ENCODE measurements at regions not wholly inside any gene's neighbourhood (a gene's known extent, or its start where the extent isn't known, plus 50 kb on each side); places are given as distances from the start of the nearest gene placed in this dataset.

GRCh38 chr15:96600350-96600749 is 269.9 kb downstream of the NR2F2 start:
- Histone ChIP-seq H3K9ac (no peak overlapping the region), H3K4me2 (ENCODE audit: unreplicated experiment) (no peak overlapping the region), H3K4me1 (ENCODE audit: insufficient read depth) (no peaks in the 10 kb centered on the region), H3K4me3 (no peak overlapping the region), H3K36me3 (ENCODE audit: low read depth) (no peaks in the 10 kb centered on the region), H3K79me2 (ENCODE audit: insufficient read depth) (no peaks in the 10 kb centered on the region), H3K27me3 (replicated peaks; ENCODE audit: insufficient read depth) (0 out of 2 replicates have a peak, but pooled peaks cover 12% of the 10 kb centered on the region), H3K9me2 (ENCODE audit: insufficient read depth) (no peaks in the 10 kb centered on the region), H4K20me1 (ENCODE audit: insufficient read depth) (no peaks in the 10 kb centered on the region), H3K27ac (no peak overlapping the region), H3F3A (ENCODE audit: insufficient read depth) (no peaks in the 10 kb centered on the region), H3K9me3 (ENCODE audit: low read depth) (no peaks in the 10 kb centered on the region), H2AFZ (no peak overlapping the region)
- no peak for DNase-seq
- in situ Hi-C loops (cut with MboI) = no loop called here
- TF ChIP-seq EZH2 (IDR thresholded peaks at IDR 0.05; ENCODE audit: insufficient read depth, poor library complexity, severe bottlenecking) = no peak
- TF ChIP-seq EZH2phosphoT487 (IDR thresholded peaks at IDR 0.05; ENCODE audit: insufficient read depth, low read depth) = no peak
- WGBS, 2 experiments (ENCODE audit: low coverage in 1 of 2, low lambda C conversion rate in 2 of 2, missing lambda C conversion rate in 2 of 2) = 30 to 33% methylated on average over 4 of the region's 4 CpGs

GRCh38 chr15:96606617-96607016 is 276.1 kb downstream of the NR2F2 start:
- 49 to 50% methylated on average over 6 of the region's 6 CpGs for WGBS, 2 experiments (ENCODE audit: low coverage in 1 of 2, low lambda C conversion rate in 2 of 2, missing lambda C conversion rate in 2 of 2)
- H3K79me2 ChIP-seq (ENCODE audit: insufficient read depth) = no peaks in the 10 kb centered on the region

GRCh38 chr15:96610757-96611156 is 280.3 kb downstream of the NR2F2 start:
- Histone ChIP-seq H3K36me3 (ENCODE audit: low read depth) (no peaks in the 10 kb centered on the region), H3K9me2 (ENCODE audit: insufficient read depth) (no peaks in the 10 kb centered on the region), H3K9ac (no peak overlapping the region), H4K20me1 (ENCODE audit: insufficient read depth) (no peaks in the 10 kb centered on the region), H3K4me3 (no peak overlapping the region), H3K9me3 (ENCODE audit: low read depth) (no peaks in the 10 kb centered on the region), H3K27me3 (replicated peaks; ENCODE audit: insufficient read depth) (peaks cover 3% of the 10 kb centered on the region; the same call in 1 of the 2 replicates), H3F3A (ENCODE audit: insufficient read depth) (no peaks in the 10 kb centered on the region), H3K4me1 (ENCODE audit: insufficient read depth) (no peaks in the 10 kb centered on the region), H3K79me2 (ENCODE audit: insufficient read depth) (no peaks in the 10 kb centered on the region), H3K27ac (no peak overlapping the region), H3K4me2 (ENCODE audit: unreplicated experiment) (no peak overlapping the region), H2AFZ (no peak overlapping the region)
- TF ChIP-seq EZH2 (IDR thresholded peaks at IDR 0.05; ENCODE audit: insufficient read depth, poor library complexity, severe bottlenecking) (no peak), EZH2phosphoT487 (IDR thresholded peaks at IDR 0.05; ENCODE audit: insufficient read depth, low read depth) (no peak)
- DNase-seq = no peak
- in situ Hi-C loops (cut with MboI) = no loop called here
- 18 to 25% methylated on average over 3 of the region's 3 CpGs for WGBS, 2 experiments (ENCODE audit: low coverage in 1 of 2, low lambda C conversion rate in 2 of 2, missing lambda C conversion rate in 2 of 2)

More at GRCh38 chr15:96606617-96607016, 276.1 kb downstream of the NR2F2 start:
- Histone ChIP-seq H3K27ac (no peak overlapping the region), H3F3A (ENCODE audit: insufficient read depth) (no peaks in the 10 kb centered on the region), H3K9me2 (ENCODE audit: insufficient read depth) (no peaks in the 10 kb centered on the region), H3K4me3 (no peak overlapping the region), H3K4me1 (ENCODE audit: insufficient read depth) (no peaks in the 10 kb centered on the region), H3K9ac (no peak overlapping the region), H3K4me2 (ENCODE audit: unreplicated experiment) (no peak overlapping the region), H3K9me3 (ENCODE audit: low read depth) (no peaks in the 10 kb centered on the region), H4K20me1 (ENCODE audit: insufficient read depth) (no peaks in the 10 kb centered on the region), H3K36me3 (ENCODE audit: low read depth) (no peaks in the 10 kb centered on the region), H2AFZ (no peak overlapping the region), H3K27me3 (replicated peaks; ENCODE audit: insufficient read depth) (peaks cover 6% of the 10 kb centered on the region; the same call in 1 of the 2 replicates)
- TF ChIP-seq EZH2 (IDR thresholded peaks at IDR 0.05; ENCODE audit: insufficient read depth, poor library complexity, severe bottlenecking) (no peak), EZH2phosphoT487 (IDR thresholded peaks at IDR 0.05; ENCODE audit: insufficient read depth, low read depth) (no peak)
- DNase-seq = no peak
- in situ Hi-C loops (cut with MboI) = no loop called here

DNA sequence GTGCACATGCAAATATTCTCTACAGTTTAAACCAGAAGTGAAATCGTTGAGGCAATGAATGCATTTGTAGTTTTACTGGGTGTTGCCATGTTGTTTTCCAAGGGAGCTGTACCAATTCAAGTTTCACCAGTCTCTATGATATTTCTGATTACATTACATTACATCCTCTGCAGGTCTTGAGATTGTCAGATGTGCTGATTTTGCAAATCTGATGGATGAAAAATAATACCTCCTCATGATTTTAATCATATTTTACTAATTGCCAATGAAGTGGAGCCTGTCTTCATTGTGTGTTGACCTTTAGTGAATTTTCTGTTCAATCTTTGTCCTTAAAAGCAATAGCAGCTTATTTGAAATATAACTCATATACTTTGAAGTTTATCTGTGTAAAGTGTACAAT is 282.4 kb downstream of the NR2F2 start:
- Histone ChIP-seq H3K9me3 (ENCODE audit: low read depth) (no peaks in the 10 kb centered on the region), H3K9ac (no peak overlapping the region), H3K9me2 (ENCODE audit: insufficient read depth) (no peaks in the 10 kb centered on the region), H3K4me3 (no peak overlapping the region), H3K4me1 (ENCODE audit: insufficient read depth) (no peaks in the 10 kb centered on the region), H3K36me3 (ENCODE audit: low read depth) (no peaks in the 10 kb centered on the region), H3K4me2 (ENCODE audit: unreplicated experiment) (no peak overlapping the region), H3K79me2 (ENCODE audit: insufficient read depth) (no peaks in the 10 kb centered on the region), H2AFZ (no peak overlapping the region), H3F3A (ENCODE audit: insufficient read depth) (no peaks in the 10 kb centered on the region), H3K27me3 (replicated peaks; ENCODE audit: insufficient read depth) (0 out of 2 replicates have a peak, but pooled peaks cover 3% of the 10 kb centered on the region), H3K27ac (no peak overlapping the region), H4K20me1 (ENCODE audit: insufficient read depth) (no peaks in the 10 kb centered on the region)
- 3 to 5% methylated on average over 1 of the region's 1 CpG for WGBS, 2 experiments (ENCODE audit: low coverage in 1 of 2, low lambda C conversion rate in 2 of 2, missing lambda C conversion rate in 2 of 2)
- TF ChIP-seq EZH2phosphoT487 (IDR thresholded peaks at IDR 0.05; ENCODE audit: insufficient read depth, low read depth) (no peak), EZH2 (IDR thresholded peaks at IDR 0.05; ENCODE audit: insufficient read depth, poor library complexity, severe bottlenecking) (no peak)
- DNase-seq = no peak
- in situ Hi-C loops (cut with MboI) = no loop called here

DNA sequence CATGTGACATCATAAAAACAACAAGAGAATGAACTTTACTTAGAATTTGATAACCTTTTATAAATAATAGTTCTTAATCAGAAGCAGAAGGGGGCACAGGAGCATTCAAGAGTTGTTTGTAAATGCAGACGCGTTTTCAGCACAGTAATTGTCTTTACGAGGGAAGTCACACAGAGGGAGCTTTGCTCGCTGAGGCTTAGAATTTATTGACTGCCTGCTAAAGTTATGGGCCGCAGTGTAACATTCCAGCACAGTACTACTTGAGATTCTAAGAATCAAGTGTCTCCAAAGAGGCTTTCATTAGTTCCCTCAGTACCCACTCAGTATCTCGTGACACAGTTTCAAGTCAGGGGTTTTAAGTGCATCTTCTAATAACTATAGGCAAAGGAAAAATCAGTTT is 288.7 kb downstream of the NR2F2 start:
- no peaks in the 10 kb centered on the region for H3K9me3 ChIP-seq (ENCODE audit: low read depth)
- TF ChIP-seq EZH2phosphoT487 (IDR thresholded peaks at IDR 0.05; ENCODE audit: insufficient read depth, low read depth) (no peak), EZH2 (IDR thresholded peaks at IDR 0.05; ENCODE audit: insufficient read depth, poor library complexity, severe bottlenecking) (no peak)
- no peak overlapping the region for H2AFZ ChIP-seq
- H3K4me1 ChIP-seq (ENCODE audit: insufficient read depth) = no peaks in the 10 kb centered on the region
- H4K20me1 ChIP-seq (ENCODE audit: insufficient read depth) = no peaks in the 10 kb centered on the region
- in situ Hi-C loops (cut with MboI) = no loop called here
- H3K4me2 ChIP-seq (ENCODE audit: unreplicated experiment) = no peak overlapping the region
- H3K27me3 ChIP-seq (replicated peaks; ENCODE audit: insufficient read depth) = no peaks in the 10 kb centered on the region
- 6 to 7% methylated on average over 6 of the region's 6 CpGs for WGBS, 2 experiments (ENCODE audit: low coverage in 1 of 2, low lambda C conversion rate in 2 of 2, missing lambda C conversion rate in 2 of 2)
- DNase-seq = no peak
- no peaks in the 10 kb centered on the region for H3K36me3 ChIP-seq (ENCODE audit: low read depth)
- no peaks in the 10 kb centered on the region for H3K9me2 ChIP-seq (ENCODE audit: insufficient read depth)
- no peak overlapping the region for H3K27ac ChIP-seq
- H3K9ac ChIP-seq = no peak overlapping the region
- no peaks in the 10 kb centered on the region for H3F3A ChIP-seq (ENCODE audit: insufficient read depth)
- H3K79me2 ChIP-seq (ENCODE audit: insufficient read depth) = no peaks in the 10 kb centered on the region
- no peak overlapping the region for H3K4me3 ChIP-seq

Data from GM23248 (cell line).